Aorta (tissue), 5 donors: ENCODE measurements at regions not wholly inside any gene's neighbourhood (a gene's known extent, or its start where the extent isn't known, plus 50 kb on each side); places are given as distances from the start of the nearest gene placed in this dataset.

Experiments used
- ATAC-seq: fragments of 200-7000 bp; cut with Tn5 transposase; one replicate; pipeline ENCODE4 v1.9.1; 2022; ENCODE audit warnings: moderate library complexity; ENCODE audit not compliant: low FRiP score
- DNase-seq, 2 donors: peaks; one replicate each; pipeline ENCODE4 v3.0.0-alpha.2; 2020
- H3K27ac ChIP-seq, 2 donors: one replicate each; pipeline ENCODE4 v1.5.1; 2013; ENCODE audit warnings: low read length in 2 of 2, mild to moderate bottlenecking in 2 of 2, moderate library complexity in 2 of 2, control low read depth in 1 of 2, inconsistent platforms in 1 of 2, low read depth in 1 of 2
- H3K27me3 ChIP-seq, 2 donors: one replicate each; pipeline ENCODE4 v1.6.1; 2013; ENCODE audit warnings: control low read depth in 1 of 2, low read length in 1 of 2, mild to moderate bottlenecking in 1 of 2, moderate library complexity in 1 of 2; ENCODE audit not compliant: insufficient read depth in 2 of 2, control insufficient read depth in 1 of 2
- H3K36me3 ChIP-seq, 2 donors: one replicate each; pipeline ENCODE4 v1.6.1; 2013; ENCODE audit warnings: control low read depth in 1 of 2, low read length in 1 of 2, mild to moderate bottlenecking in 1 of 2; ENCODE audit not compliant: insufficient read depth in 2 of 2, control insufficient read depth in 1 of 2
- H3K4me1 ChIP-seq, 2 donors: one replicate each; pipeline ENCODE4 v1.6.1; 2013; ENCODE audit warnings: low read length in 2 of 2, control low read depth in 1 of 2, mild to moderate bottlenecking in 1 of 2, moderate library complexity in 1 of 2; ENCODE audit not compliant: insufficient read depth in 2 of 2, control insufficient read depth in 1 of 2
- H3K4me3 ChIP-seq, 2 donors: one replicate each; pipeline ENCODE4 v1.5.1; 2013; ENCODE audit warnings: low read length in 2 of 2, control low read depth in 1 of 2, mild to moderate bottlenecking in 1 of 2
- H3K9me3 ChIP-seq: one replicate; pipeline ENCODE4 v1.6.1; 2013; ENCODE audit warnings: mild to moderate bottlenecking, low read length; ENCODE audit not compliant: control insufficient read depth
- WGBS, 2 donors: extraction: QIAGEN DNeasy Blood & Tissue Kit; methylation state at CpG; one replicate each; pipeline ENCODE4 v1.1.7; 2013; 5-methylcytosine and 5-hydroxymethylcytosine counted together
- intact Hi-C, 2 donors: fragments of 100-400 bp; cut with DNase I; formaldehyde crosslinking; loops; one replicate each; pipeline versions ENCODE4 v1.14.2 to v1.15.0; 2022
- donor health status: healthy with polysubstance abuse.
- donor health status: Bipolar disorder and iron deficiency.
- donor health status: DM: no; HTN: no; CAD: no.
- donor health status: DM: no; HTN: no; CAD: no.
- donor health status: DM: yes; HTN: yes; CAD: no.

DNA sequence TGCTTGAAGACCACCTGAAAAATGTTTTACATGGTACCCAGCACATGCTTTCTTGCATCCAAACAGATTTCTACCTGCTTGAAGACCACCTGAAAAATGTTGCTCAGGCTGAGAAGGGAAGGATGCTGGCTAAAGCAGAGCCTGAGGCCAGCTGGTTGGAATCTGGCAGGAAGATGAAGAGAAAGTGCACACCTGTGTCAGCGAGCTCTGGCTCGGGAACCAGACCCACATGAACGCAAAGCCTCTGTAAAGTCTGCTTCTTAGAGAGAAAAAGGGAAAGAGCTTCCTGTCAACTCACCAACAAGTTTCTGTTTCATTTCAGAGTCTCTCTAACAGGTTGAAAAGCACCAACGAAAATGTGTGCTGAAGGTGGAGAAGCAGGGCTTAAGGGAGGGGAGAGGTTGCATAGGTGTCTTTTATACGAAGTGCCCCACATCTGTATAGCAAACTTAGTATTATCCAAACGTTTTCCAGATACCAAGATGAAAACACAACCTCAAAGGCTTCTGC, 226.0 kb downstream of the TOX3 start:
- Histone ChIP-seq H3K9me3 (no peaks in the 10 kb centered on the region), H3K36me3 (no peaks in the 10 kb centered on the region), H3K4me1 (no peaks in the 10 kb centered on the region), H3K27me3 (no peaks in the 10 kb centered on the region), H3K4me3 (no peak overlapping the region), H3K27ac (no peak overlapping the region)
- WGBS, 2 donors = 65 to 70% methylated on average over 6 of the region's 6 CpGs
- ATAC-seq = no peak
- intact Hi-C loops = no loop called here
- DNase-seq = no peak

GRCh38 chr16:52318302-52319009, 228.5 kb downstream of the TOX3 start:
- Histone ChIP-seq H3K27me3 (no peaks in the 10 kb centered on the region), H3K36me3 (no peaks in the 10 kb centered on the region), H3K4me1 (no peaks in the 10 kb centered on the region), H3K4me3 (no peak overlapping the region), H3K27ac (no peak overlapping the region), H3K9me3 (no peaks in the 10 kb centered on the region)
- 51 to 60% methylated on average over 2 of the region's 2 CpGs for WGBS, 2 donors
- no peak for ATAC-seq
- intact Hi-C loops = no loop called here
- DNase-seq = no peak

DNA sequence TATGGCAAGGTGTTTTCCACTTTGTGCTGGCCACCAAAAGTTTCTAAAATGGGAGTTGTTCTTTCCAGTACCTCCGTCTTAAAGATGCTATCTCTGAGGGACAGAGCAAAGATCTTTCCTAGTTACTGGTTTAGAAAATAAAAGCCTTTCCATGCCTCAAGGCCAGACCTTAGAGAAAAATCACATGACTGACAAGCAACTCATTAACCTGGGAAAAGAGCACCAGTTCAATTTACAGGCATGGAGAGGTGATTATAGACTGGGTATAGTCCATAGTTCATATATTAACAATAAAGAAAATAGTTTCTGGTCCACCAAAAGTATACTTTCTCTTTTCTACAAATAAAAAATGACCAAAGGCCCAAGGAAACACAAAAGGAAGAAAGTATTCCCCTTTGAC, 230.7 kb downstream of the TOX3 start:
- Histone ChIP-seq H3K9me3 (no peaks in the 10 kb centered on the region), H3K4me3 (no peak overlapping the region), H3K4me1 (no peaks in the 10 kb centered on the region), H3K36me3 (no peaks in the 10 kb centered on the region), H3K27ac (no peak overlapping the region), H3K27me3 (no peaks in the 10 kb centered on the region)
- ATAC-seq (no peak), DNase-seq (no peak)
- intact Hi-C loops = no loop called here
- WGBS, 2 donors = 64 to 69% methylated on average over 1 of the region's 1 CpG

DNA sequence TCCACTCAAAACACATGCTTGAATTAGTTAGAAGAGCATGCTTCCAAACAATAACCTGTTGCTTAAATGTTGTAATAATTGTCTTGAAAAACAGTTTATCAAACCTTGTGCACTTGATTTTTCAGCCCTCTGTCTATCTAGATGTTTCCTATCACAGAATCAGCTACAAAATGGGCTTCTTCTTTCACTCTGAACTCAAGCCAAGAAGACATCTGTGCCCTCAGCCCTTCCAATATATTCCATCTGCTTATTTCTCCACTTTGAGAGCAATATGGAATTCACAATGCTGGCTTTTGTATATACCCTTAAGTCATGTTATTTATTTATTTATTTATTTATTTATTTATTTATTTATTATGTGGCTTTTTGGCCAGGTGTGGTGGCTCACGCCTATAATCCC, 234.2 kb downstream of the TOX3 start:
- Histone ChIP-seq H3K4me3 (no peak overlapping the region), H3K36me3 (no peaks in the 10 kb centered on the region), H3K27ac (no peak overlapping the region), H3K4me1 (no peaks in the 10 kb centered on the region), H3K27me3 (no peaks in the 10 kb centered on the region), H3K9me3 (no peaks in the 10 kb centered on the region)
- DNase-seq (no peak), ATAC-seq (no peak)
- intact Hi-C loops = no loop called here
- 95 to 98% methylated on average over 1 of the region's 1 CpG for WGBS, 2 donors

GRCh38 chr16:52309446-52310416, 237.2 kb downstream of the TOX3 start:
- no peaks in the 10 kb centered on the region for H3K36me3 ChIP-seq
- no peaks in the 10 kb centered on the region for H3K9me3 ChIP-seq
- no peak for DNase-seq
- ATAC-seq = no peak
- H3K27me3 ChIP-seq = no peaks in the 10 kb centered on the region
- no peak overlapping the region for H3K4me3 ChIP-seq
- H3K4me1 ChIP-seq = no peaks in the 10 kb centered on the region
- no peak overlapping the region for H3K27ac ChIP-seq
- intact Hi-C loops = no loop called here
- 64% methylated on average over 6 of the region's 6 CpGs for WGBS, 2 donors

DNA sequence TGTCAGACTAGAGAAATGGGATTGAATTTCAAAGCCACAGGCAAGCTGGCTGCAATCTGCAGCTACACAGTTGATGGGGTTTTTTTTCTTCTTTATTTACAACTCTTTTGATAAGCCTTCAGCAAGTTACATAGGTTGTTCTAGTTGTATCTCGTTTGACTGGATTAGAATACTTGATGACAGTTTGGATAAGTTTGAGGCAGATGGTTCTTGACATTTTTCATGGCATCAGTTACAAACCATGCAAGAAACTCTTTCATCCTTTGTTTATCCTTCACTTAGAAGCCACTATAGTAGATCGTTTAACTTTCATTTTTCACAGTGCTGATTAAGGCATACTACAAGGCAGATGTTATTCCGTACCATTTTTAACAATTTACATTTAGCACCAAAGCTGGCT, 238.9 kb downstream of the TOX3 start:
- Histone ChIP-seq H3K4me3 (no peak overlapping the region), H3K36me3 (no peaks in the 10 kb centered on the region), H3K9me3 (no peaks in the 10 kb centered on the region), H3K27ac (no peak overlapping the region), H3K4me1 (no peaks in the 10 kb centered on the region), H3K27me3 (no peaks in the 10 kb centered on the region)
- ATAC-seq (no peak), DNase-seq (no peak)
- intact Hi-C loops = no loop called here
- WGBS, 2 donors = 45 to 50% methylated on average over 3 of the region's 3 CpGs

DNA sequence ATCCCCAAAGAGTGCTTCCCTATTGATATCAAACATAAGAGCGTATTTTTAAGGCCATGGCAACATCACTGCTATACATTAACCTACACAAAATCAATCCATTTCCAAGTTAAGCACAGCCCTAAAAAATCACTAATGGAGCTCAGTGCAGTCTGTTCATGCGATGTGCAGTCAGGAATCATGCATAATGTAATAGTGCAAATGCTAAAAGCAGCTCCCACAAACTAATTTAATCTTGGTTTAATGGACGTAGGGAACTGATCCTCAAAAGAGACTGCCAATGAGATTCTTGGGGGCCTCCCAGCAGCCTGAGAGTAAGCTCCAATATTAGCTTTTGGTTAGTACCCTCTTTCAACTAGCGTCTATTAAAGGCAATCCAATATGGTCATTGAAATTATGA, 245.9 kb downstream of the TOX3 start:
- WGBS, 2 donors = 77 to 80% methylated on average over 4 of the region's 4 CpGs
- no peak for ATAC-seq

GRCh38 chr16:52298769-52299168, 248.2 kb downstream of the TOX3 start:
- Histone ChIP-seq H3K9me3 (peaks cover 1% of the 10 kb centered on the region), H3K27me3 (no peaks in the 10 kb centered on the region), H3K4me3 (no peak overlapping the region), H3K4me1 (no peaks in the 10 kb centered on the region), H3K36me3 (no peaks in the 10 kb centered on the region), H3K27ac (no peak overlapping the region)
- DNase-seq (no peak), ATAC-seq (no peak)
- intact Hi-C loops = no loop called here

More for the DNA sequence above, 245.9 kb downstream of the TOX3 start:
- H3K4me1 ChIP-seq = no peaks in the 10 kb centered on the region
- no peak overlapping the region for H3K27ac ChIP-seq
- H3K36me3 ChIP-seq = no peaks in the 10 kb centered on the region
- intact Hi-C loops = no loop called here
- no peak for DNase-seq
- H3K27me3 ChIP-seq = no peaks in the 10 kb centered on the region
- peaks cover 1% of the 10 kb centered on the region for H3K9me3 ChIP-seq
- H3K4me3 ChIP-seq = no peak overlapping the region
